ENCODE measurements at regions not wholly inside any gene's neighbourhood (a gene's known extent, or its start where the extent isn't known, plus 50 kb on each side); places are given as distances from the start of the nearest gene placed in this dataset.

- TF ChIP-seq, protein P1, sequence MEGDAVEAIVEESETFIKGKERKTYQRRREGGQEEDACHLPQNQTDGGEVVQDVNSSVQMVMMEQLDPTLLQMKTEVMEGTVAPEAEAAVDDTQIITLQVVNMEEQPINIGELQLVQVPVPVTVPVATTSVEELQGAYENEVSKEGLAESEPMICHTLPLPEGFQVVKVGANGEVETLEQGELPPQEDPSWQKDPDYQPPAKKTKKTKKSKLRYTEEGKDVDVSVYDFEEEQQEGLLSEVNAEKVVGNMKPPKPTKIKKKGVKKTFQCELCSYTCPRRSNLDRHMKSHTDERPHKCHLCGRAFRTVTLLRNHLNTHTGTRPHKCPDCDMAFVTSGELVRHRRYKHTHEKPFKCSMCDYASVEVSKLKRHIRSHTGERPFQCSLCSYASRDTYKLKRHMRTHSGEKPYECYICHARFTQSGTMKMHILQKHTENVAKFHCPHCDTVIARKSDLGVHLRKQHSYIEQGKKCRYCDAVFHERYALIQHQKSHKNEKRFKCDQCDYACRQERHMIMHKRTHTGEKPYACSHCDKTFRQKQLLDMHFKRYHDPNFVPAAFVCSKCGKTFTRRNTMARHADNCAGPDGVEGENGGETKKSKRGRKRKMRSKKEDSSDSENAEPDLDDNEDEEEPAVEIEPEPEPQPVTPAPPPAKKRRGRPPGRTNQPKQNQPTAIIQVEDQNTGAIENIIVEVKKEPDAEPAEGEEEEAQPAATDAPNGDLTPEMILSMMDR (conservative IDR thresholded peaks at IDR 0.05 in 1 of 2, IDR thresholded peaks at IDR 0.05 in 1 of 2; ENCODE audit: low read depth in 1 of 2, low read length in 2 of 2) = no peak
- no peak for TF ChIP-seq EZH2 (IDR thresholded peaks at IDR 0.05; ENCODE audit: low read length, missing control alignments)
Observed at GRCh38 chr1:87599569-87599968, 270.9 kb downstream of the LMO4 start.

All from fibroblast of lung (primary cell).